Ramos (cell line): ENCODE measurements at regions not wholly inside any gene's neighbourhood (a gene's known extent, or its start where the extent isn't known, plus 50 kb on each side); places are given as distances from the start of the nearest gene placed in this dataset.
"Not testable (repeated sequence)": the region's sequence is repeated elsewhere in the genome, so short reads cannot be mapped to it uniquely, and the experiment has no call there.

Experiments
- in situ Hi-C: fragments of 300-500 bp; cut with MboI; formaldehyde crosslinking; loops from one replicate; pipeline ENCODE4 v1.14.3; 2022; ENCODE audit warnings: low sequenced_read_pairs; ENCODE audit not compliant: unreplicated experiment

- in situ Hi-C loops = no loop called here
Measured at GRCh38 chr14:30153717-30154116, 226.1 kb upstream of the PRKD1 start.

GRCh38 chr14:30156571-30156970 lies 228.9 kb upstream of the PRKD1 start:
- in situ Hi-C loops = no loop called here

- in situ Hi-C loops = no loop called here
Measured at GRCh38 chr14:30158299-30158698, 230.7 kb upstream of the PRKD1 start.

- in situ Hi-C loops = no loop called here
Measured at GRCh38 chr14:30159374-30159773, 231.7 kb upstream of the PRKD1 start.

- in situ Hi-C loops = no loop called here
Measured at GRCh38 chr14:30160608-30161007, 233.0 kb upstream of the PRKD1 start.

GRCh38 chr14:30162066-30162465 lies 234.4 kb upstream of the PRKD1 start:
- in situ Hi-C loops = no loop called here

GRCh38 chr14:30165255-30165654 lies 237.6 kb upstream of the PRKD1 start:
- in situ Hi-C loops = no loop called here

GRCh38 chr14:30177781-30178180 lies 250.1 kb upstream of the PRKD1 start:
- in situ Hi-C loops = no loop called here

- in situ Hi-C loops = no loop called here
Measured at GRCh38 chr14:30179381-30180130, 251.9 kb upstream of the PRKD1 start.

GRCh38 chr14:30180219-30180618 lies 252.6 kb upstream of the PRKD1 start:
- in situ Hi-C loops = no loop called here

- in situ Hi-C loops = no loop called here
Measured at GRCh38 chr14:30185832-30186231, 258.2 kb upstream of the PRKD1 start.

GRCh38 chr14:30191639-30192279 lies 264.1 kb upstream of the PRKD1 start:
- in situ Hi-C loops = no loop called here

GRCh38 chr14:30193101-30193500 lies 265.5 kb upstream of the PRKD1 start:
- in situ Hi-C loops = no loop called here

GRCh38 chr14:30193845-30194501 lies 266.3 kb upstream of the PRKD1 start:
- in situ Hi-C loops = no loop called here

GRCh38 chr14:30194741-30195148 lies 267.1 kb upstream of the PRKD1 start:
- in situ Hi-C loops = no loop called here

GRCh38 chr14:30195941-30196340 lies 268.3 kb upstream of the PRKD1 start:
- in situ Hi-C loops = no loop called here

GRCh38 chr14:30196861-30197260 lies 269.2 kb upstream of the PRKD1 start:
- in situ Hi-C loops = no loop called here

GRCh38 chr14:30198720-30199119 lies 271.1 kb upstream of the PRKD1 start:
- in situ Hi-C loops = not testable (repeated sequence)

GRCh38 chr14:30204431-30204980 lies 276.9 kb upstream of the PRKD1 start:
- in situ Hi-C loops = loop anchor here (25.0 kb wide), 1 partner anchor 667 kb away; no protein-coding TSS in a partner anchor

- in situ Hi-C loops = loop anchor here (25.0 kb wide), 1 partner anchor 672 kb away; no protein-coding TSS in a partner anchor
Measured at GRCh38 chr14:30209136-30209535, 281.5 kb upstream of the PRKD1 start.

- in situ Hi-C loops = loop anchor here (25.0 kb wide), 1 partner anchor 673 kb away; no protein-coding TSS in a partner anchor
Measured at GRCh38 chr14:30210630-30211029, 283.0 kb upstream of the PRKD1 start.
